Renal pelvis (tissue), 1 donor: ENCODE measurements at regions not wholly inside any gene's neighbourhood (a gene's known extent, or its start where the extent isn't known, plus 50 kb on each side); places are given as distances from the start of the nearest gene placed in this dataset.

Source experiments
- DNase-seq: peaks from one replicate; pipeline ENCODE4 v3.0.0-alpha.2; 2013

DNA sequence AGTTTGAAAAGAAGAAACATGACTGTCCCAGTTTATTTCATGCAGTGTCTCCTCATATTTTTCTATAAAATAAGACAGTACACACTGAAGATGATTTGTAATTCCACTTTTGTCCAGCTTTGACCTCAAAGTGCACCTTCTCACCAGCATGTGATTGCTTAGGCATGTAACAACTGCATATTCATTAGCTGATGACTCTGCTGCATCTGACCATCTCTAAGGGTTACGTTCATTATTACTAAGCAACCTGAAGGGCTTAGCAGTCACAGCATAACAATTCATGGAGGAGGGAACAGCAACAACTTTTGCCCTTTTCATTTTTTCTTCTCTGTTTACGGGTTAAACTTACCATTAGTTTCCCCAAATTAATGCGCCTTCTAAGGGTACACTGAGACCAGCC is 330.6 kb upstream of the PIK3C3 start:
- DNase-seq = no peak

- no peak for DNase-seq
These were observed 333.9 kb upstream of the PIK3C3 start for GRCh38 chr18:41621177-41621576.

DNA sequence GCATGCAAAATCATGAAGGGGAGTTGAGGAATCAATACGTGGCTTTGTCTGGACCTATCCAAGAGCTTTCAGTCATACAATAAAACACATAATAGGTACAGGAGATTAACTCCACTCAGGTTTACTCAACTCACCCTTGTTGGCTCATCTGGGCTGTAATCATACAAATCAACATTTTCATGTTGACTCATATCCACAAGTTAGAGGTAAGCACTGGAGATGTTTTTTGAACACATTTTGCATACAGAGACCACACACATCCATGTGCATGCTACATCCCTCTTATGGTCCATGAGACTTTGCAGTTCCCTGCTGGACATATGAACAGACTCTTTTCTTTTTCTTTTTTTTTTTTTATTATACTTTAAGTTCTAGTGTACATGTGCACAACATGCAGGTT is 336.9 kb upstream of the PIK3C3 start:
- no peak for DNase-seq

GRCh38 chr18:41617647-41618046 is 337.4 kb upstream of the PIK3C3 start:
- peak; percentile 1 for DNase-seq

GRCh38 chr18:41613003-41613609 is 341.9 kb upstream of the PIK3C3 start:
- no peak for DNase-seq

DNA sequence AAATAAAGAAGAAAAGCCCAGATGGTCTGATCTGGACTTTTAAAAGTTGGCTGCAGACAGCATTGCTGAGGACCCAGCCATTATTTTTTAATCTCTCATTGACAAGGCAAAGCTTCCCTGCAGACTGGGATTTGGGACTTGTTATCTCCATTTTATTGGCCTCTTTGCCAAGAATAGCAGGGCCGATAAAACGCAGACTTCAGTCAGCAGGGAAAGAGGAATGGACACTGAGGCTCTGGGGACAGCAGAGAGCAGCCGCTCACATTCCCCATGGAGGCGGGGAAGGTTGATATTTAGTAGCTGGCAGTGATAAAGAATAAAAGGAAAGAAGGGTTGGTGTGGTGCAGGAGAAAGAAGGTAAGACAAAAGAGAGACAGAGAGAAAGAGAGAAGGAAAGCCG is 350.1 kb upstream of the PIK3C3 start:
- no peak for DNase-seq

DNA sequence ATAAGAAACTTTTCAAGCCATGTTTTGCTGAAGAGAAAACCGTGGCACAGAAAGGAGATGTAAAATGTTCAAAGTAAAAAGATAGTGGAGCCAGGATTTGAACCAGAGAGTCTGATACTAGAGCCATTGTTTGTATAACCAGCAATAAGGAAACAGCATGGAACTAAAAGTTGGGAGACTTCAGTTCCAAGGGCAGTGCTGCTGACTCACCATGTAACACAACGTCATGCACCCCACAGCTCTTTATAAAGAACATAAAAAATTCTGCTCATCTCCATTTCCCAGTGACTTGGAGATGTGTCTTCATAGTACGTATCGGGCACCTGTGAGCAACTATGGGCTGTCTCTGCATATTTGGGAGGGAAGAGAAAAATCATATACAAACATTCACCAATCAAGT is 353.0 kb upstream of the PIK3C3 start:
- no peak for DNase-seq

- DNase-seq = no peak
These were observed 354.2 kb upstream of the PIK3C3 start for GRCh38 chr18:41600693-41601391.

- DNase-seq = no peak
These were observed 355.6 kb upstream of the PIK3C3 start for GRCh38 chr18:41599466-41599865.

- no peak for DNase-seq
These were observed 360.5 kb upstream of the PIK3C3 start for GRCh38 chr18:41594582-41594981.

- DNase-seq = no peak
These were observed 361.8 kb upstream of the PIK3C3 start for GRCh38 chr18:41593171-41593675.

GRCh38 chr18:41587976-41588375 is 367.1 kb upstream of the PIK3C3 start:
- DNase-seq = peak; percentile 23

- no peak for DNase-seq
These were observed 369.5 kb upstream of the PIK3C3 start for GRCh38 chr18:41585512-41585911.

GRCh38 chr18:41579185-41579584 is 375.8 kb upstream of the PIK3C3 start:
- peak; percentile 9 for DNase-seq

GRCh38 chr18:41577529-41577928 is 377.5 kb upstream of the PIK3C3 start:
- DNase-seq = no peak

- no peak for DNase-seq
These were observed 378.4 kb upstream of the PIK3C3 start for GRCh38 chr18:41576643-41577042.

DNA sequence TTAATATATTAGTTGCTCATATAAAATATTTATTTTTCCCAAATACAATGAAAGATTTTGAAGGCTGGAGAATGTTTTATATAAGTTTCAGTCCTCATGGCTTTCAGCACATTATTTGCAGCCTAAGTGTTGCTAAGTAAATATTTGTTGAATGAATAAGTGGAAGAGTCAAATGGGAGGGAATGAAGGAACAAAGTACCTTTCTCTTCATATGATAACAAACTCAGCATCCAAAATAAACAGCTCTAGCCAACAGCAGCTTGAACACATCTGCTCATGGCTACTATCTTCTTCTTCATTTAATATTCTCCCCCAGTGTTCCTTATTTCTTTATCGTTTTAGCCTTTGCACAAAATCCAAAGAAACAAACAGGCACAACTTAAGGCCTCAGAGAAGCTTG is 385.2 kb upstream of the PIK3C3 start:
- no peak for DNase-seq

DNA sequence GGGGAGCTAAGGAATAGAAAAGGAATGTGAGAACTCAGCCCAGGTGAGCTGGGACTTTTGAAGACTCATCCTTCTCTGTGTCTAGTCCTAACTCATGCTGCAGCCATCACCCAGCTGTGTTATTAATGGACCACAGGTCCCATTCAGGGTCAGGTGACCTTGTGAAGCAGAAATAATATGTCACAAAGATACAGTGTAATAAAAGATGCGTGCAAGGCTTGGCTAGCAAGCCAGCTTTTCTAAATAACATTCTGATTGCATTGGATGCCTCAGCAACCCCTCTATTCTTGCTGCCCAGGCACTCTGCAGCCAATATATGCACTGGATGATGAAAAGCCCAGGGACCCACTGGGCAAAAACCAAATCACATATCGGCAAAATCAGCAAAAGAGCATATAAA is 393.1 kb upstream of the PIK3C3 start:
- no peak for DNase-seq

DNA sequence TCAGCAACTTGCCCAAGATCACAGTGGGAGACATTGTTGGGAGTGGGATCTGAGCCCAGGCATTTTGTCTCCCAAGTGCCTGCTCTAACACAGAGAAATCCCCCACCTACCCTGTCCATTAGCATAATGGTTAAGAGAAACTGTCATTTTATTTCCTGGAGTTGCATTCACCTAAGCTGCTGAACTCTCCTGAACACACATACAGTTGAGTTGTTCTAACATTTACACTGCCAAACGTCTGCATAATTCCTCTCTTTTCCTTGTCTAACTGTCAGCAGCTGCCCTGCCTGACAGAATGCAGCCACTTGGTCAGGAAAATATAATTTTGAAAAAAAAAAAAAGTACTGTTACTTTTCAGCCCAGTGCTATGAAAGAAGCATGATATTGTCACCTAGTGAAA is 396.3 kb upstream of the PIK3C3 start:
- DNase-seq = no peak

DNA sequence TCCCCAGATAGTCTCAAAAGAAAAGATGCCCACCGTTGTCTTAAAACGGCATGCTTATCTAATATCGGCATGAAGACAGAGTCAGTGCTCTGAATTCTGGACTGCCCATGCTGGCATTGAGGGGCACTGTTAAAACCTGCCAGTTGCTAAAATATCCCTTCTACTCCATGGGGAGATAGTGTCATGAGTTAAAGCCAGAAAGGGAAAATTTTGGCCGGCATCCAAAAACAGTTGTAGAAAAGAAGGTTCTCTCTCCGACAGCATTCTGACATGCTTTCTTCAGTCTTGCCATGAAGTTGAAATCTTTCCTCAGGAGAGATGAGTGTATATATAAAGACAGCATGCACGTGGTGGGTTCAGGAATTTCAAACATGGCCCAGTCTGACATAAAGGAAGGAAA is 401.3 kb upstream of the PIK3C3 start:
- no peak for DNase-seq

DNA sequence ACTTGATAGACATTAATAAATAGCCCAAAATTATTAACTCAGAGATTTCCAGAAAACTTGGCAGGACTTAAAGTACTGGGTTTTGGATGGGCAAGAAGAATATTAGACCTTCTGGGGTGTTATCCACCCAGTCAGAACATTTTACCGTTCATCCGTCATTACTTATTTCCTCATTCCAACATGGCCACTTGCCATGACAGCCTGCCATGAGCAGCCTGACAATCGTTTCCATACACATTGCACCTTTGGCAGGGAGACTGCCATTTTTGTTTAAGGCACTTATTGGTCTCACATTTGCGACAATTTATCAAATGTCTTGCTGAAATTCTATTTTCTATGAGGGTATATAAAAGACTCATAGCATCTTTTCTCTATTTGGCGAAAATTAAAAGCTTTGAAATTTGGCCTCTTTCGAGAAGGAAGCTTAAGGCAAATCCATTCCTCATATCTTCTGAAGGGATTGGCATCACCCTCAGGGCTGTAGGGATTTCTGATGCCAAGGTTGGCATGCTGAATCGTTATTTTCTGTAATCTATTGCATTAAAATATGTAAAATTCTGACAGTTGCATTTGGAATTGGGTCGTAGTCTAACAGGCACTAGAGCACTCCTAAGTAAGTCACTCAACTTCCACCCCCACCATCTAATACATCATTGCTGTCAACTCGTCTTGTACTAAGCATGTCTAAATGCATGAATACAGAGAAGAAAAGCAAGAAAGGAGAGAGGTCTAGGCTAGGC is 406.3 kb upstream of the PIK3C3 start:
- no peak for DNase-seq

DNA sequence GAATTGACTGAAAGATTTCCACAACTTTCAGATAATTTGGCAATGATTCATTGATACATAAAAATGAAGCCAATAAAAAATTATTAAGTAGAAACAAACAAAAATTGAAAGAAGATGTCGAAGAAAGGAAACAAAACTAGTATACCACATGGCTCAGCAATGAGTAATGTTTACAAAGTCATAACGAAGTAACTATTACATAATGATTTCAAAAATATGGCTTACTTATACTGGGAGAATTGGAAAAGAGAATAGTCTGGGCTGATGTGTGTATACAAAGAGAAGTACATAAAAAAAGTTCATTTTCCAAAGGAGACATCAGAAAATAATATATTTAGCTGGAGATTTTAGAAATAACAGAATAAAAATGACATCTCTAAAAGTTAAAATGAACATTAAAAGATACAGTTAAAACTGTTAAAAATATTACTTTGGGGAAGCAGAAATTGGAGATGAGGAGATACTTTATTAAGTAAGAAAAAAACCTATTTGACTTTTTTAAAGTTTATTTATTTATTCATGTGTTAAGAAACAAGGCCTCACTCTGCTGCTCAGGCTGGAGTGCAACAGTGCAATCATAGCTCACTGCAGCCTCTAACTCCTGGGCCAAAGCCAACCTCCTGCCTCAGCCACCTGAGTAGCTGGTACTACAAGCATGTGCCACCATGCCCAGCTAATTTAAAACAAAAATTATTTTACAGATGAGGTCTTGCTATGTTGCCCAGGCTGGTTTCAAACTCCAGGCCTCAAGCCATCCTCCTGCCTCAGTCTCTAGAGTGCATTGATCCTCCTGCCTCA is 409.7 kb upstream of the PIK3C3 start:
- DNase-seq = no peak
